Endothelial cell of umbilical vein (primary cell): ENCODE measurements at regions not wholly inside any gene's neighbourhood (a gene's known extent, or its start where the extent isn't known, plus 50 kb on each side); places are given as distances from the start of the nearest gene placed in this dataset.
A peak's percentile ranks its signal among the peaks of the same experiment; 100 is the strongest.

Experiments used
- BruUV-seq: library from RNA; stranded (reverse); fragments of 400-500 nt; replicated peaks from 2 replicates; lab custom pipeline; 2021; lab: Mats Ljungman, UMichigan
- CTCF ChIA-PET: fragments of 300-600, 350-600 bp; sonication (Branson Sonifier 250); formaldehyde crosslinking; loops from one replicate; lab custom pipeline; 2021; ENCODE audit warnings: antibody characterized with exemption, inconsistent platforms; lab: Charles Lee
- POLR2A ChIA-PET: fragments of 300-600, 350-600 bp; sonication (Branson Sonifier 250); formaldehyde crosslinking; loops from one replicate; lab custom pipeline; 2021; ENCODE audit warnings: antibody characterized with exemption, inconsistent platforms; lab: Charles Lee
- DNase-seq: peaks from one replicate; pipeline ENCODE4 v3.0.0-alpha.2; 2011; ENCODE audit warnings: low read depth, low spot score
- FAIRE-seq: peaks from 2 replicates; lab custom pipeline; 2011; peaks lifted over from hg19 to GRCh38; lab: Jason Lieb, UNC
- H2AFZ ChIP-seq: 2 replicates; pipeline ENCODE4 v1.6.0; 2012; ENCODE audit warnings: low read depth, low read length, control low read depth, inconsistent platforms
- H3K27ac ChIP-seq: 2 replicates; pipeline ENCODE4 v1.5.1; 2011; ENCODE audit warnings: low read depth, mild to moderate bottlenecking, control low read depth, low read length, moderate library complexity; ENCODE audit not compliant: insufficient read depth
- H3K27me3 ChIP-seq, 2 experiments: 2 replicates each; pipeline versions ENCODE4 v1.6.0 to v1.6.1; 2011; ENCODE audit warnings: low read length in 2 of 2, mixed read lengths in 1 of 2; ENCODE audit not compliant: control insufficient read depth in 2 of 2, insufficient read depth in 2 of 2
- H3K36me3 ChIP-seq, 2 experiments: 2 replicates in 1 of 2; 3 replicates in 1 of 2; pipeline ENCODE4 v1.5.1; 2011; ENCODE audit warnings: low read length in 2 of 2, mild to moderate bottlenecking in 1 of 2, moderate library complexity in 1 of 2; ENCODE audit not compliant: control insufficient read depth in 2 of 2, insufficient read depth in 2 of 2; ENCODE audit errors: extremely low read depth in 1 of 2
- H3K4me1 ChIP-seq: 3 replicates; pipeline ENCODE4 v1.5.1; 2011; ENCODE audit warnings: mild to moderate bottlenecking, low read length; ENCODE audit not compliant: control insufficient read depth, insufficient read depth; ENCODE audit errors: extremely low read depth
- H3K4me2 ChIP-seq: 2 replicates; pipeline ENCODE4 v1.6.1; 2011; ENCODE audit warnings: low read length, control low read depth, mixed read lengths; ENCODE audit not compliant: insufficient read depth
- H3K4me3 ChIP-seq, 3 experiments: fragments of 200-600 bp in 1 of 3; sonication (generic), shearing (Covaris generic) in 1 of 3; replicated peaks in 1 of 3; 2 replicates each; pipeline ENCODE4 v1.5.1; 2011 to 2016; ENCODE audit warnings: control low read depth in 3 of 3, low read length in 3 of 3, mild to moderate bottlenecking in 2 of 3, inconsistent platforms in 1 of 3, low read depth in 1 of 3, moderate library complexity in 1 of 3; ENCODE audit not compliant: insufficient read depth in 1 of 3
- H3K79me2 ChIP-seq: 2 replicates; pipeline ENCODE4 v1.6.0; 2012; ENCODE audit warnings: low read length, inconsistent platforms; ENCODE audit not compliant: control insufficient read depth, insufficient read depth
- H3K9ac ChIP-seq: replicated peaks from 2 replicates; pipeline ENCODE3; 2011; ENCODE audit warnings: low read length, control low read depth; ENCODE audit not compliant: insufficient read depth; ENCODE audit errors: extremely low read depth
- H3K9me1 ChIP-seq: replicated peaks from 3 replicates; pipeline ENCODE4 v1.6.0; 2011; ENCODE audit warnings: mild to moderate bottlenecking, low read length; ENCODE audit not compliant: control insufficient read depth, insufficient read depth; ENCODE audit errors: extremely low read depth
- H3K9me3 ChIP-seq: replicated peaks from 2 replicates; pipeline ENCODE4 v1.5.1; 2012; ENCODE audit warnings: low read length, inconsistent platforms; ENCODE audit not compliant: control insufficient read depth, insufficient read depth
- H4K20me1 ChIP-seq: replicated peaks from 2 replicates; pipeline ENCODE3; 2011; ENCODE audit warnings: mild to moderate bottlenecking, low read length; ENCODE audit not compliant: control insufficient read depth, insufficient read depth; ENCODE audit errors: extremely low read depth
- CTCF ChIP-seq, 2 donors: IDR thresholded peaks; 1 replicate in 1 of 2; 2 replicates in 1 of 2; pipeline ENCODE4 v1.5.1; 2011; ENCODE audit warnings: low read length in 2 of 2, mild to moderate bottlenecking in 2 of 2, moderate library complexity in 2 of 2, control low read depth in 1 of 2, inconsistent platforms in 1 of 2, low read depth in 1 of 2; ENCODE audit not compliant: insufficient read depth in 1 of 2; ENCODE audit errors: extremely low read depth in 1 of 2
- EZH2 ChIP-seq: IDR thresholded peaks from 2 replicates; pipeline ENCODE4 v1.6.1; 2012; ENCODE audit warnings: borderline replicate concordance, low read depth, mild to moderate bottlenecking, moderate library complexity, low read length, inconsistent platforms; ENCODE audit not compliant: severe bottlenecking
- FOS ChIP-seq: IDR thresholded peaks from 2 replicates; pipeline ENCODE4 v1.6.1; 2011; ENCODE audit warnings: mild to moderate bottlenecking, low read length, moderate library complexity, borderline replicate concordance; ENCODE audit not compliant: insufficient read depth
- GATA2 ChIP-seq: IDR thresholded peaks from 2 replicates; pipeline ENCODE4 v1.7.0; 2011; ENCODE audit warnings: low read depth, mild to moderate bottlenecking, moderate library complexity, mixed read lengths, low read length; ENCODE audit not compliant: insufficient read length, insufficient read depth
- JUN ChIP-seq: IDR thresholded peaks from 2 replicates; pipeline ENCODE4 v1.6.1; 2011; ENCODE audit warnings: borderline replicate concordance, low read depth; ENCODE audit not compliant: insufficient read length, insufficient read depth
- MAX ChIP-seq: IDR thresholded peaks from 2 replicates; pipeline ENCODE4 v1.6.1; 2011; ENCODE audit not compliant: insufficient read depth, insufficient read length
- MYC ChIP-seq: IDR thresholded peaks from one replicate; pipeline ENCODE4 v1.6.1; 2011; ENCODE audit warnings: mild to moderate bottlenecking, low read depth, low read length
- POLR2A ChIP-seq: IDR thresholded peaks from 2 replicates; pipeline ENCODE4 v1.6.1; 2012; ENCODE audit warnings: low read depth, mild to moderate bottlenecking, control low read depth, low read length
- POLR2AphosphoS5 ChIP-seq: IDR thresholded peaks from 2 replicates; pipeline ENCODE4 v1.6.1; 2012; ENCODE audit warnings: low read depth, mild to moderate bottlenecking, control low read depth, low read length, moderate library complexity; ENCODE audit not compliant: insufficient read depth
- dilution Hi-C: fragments of 300-500 bp; cut with MboI; formaldehyde crosslinking; loops from one replicate; pipeline ENCODE4 v1.15.0; 2019; ENCODE audit warnings: low sequenced_read_pairs; ENCODE audit not compliant: extremely low pct_ligation_motif_present
- intact Hi-C: fragments of 100-400 bp; cut with micrococcal nuclease; formaldehyde crosslinking; loops from one replicate; pipeline ENCODE4 v1.10.0; 2022

DNA sequence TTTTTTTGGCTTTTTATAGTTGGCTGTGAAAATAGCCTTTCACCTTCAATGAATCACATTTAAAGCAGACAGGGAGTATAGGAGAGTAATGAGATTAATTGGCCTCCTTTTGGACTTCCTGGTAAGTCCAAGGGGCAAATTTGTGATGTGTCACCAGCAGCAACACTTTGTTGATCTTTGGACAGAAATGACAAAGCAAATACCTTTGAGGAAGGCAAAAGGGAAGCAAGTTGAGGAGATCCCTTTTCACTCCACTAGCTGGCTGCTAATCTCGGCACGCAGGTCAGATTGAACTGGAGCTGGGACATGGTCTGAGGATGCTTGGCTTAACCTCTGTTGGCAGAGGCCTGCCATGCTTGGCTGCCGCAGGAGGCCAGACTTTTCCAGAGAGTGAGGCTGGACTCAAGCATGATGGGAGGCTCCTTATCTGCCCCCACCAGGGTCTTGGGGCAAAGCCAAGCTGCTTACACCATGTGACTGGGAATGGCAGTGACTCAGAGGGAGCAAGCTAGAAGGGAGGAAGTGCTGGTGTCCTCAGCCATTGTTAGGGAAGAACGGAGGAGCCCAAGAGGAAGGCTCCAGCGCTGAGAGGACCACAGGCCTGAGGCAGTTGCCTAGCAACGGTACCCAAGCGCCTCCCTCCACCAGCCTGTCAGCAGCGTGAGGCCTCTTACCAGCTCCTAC lies 174.5 kb upstream of the MAP1B start:
- H3K4me2 ChIP-seq, result peak overlapping the region; percentile 16
- H3K79me2 ChIP-seq, result no peaks in the 10 kb centered on the region
- no TSS peak for BruUV-seq
- no peaks in the 10 kb centered on the region for H3K36me3 ChIP-seq
- FAIRE-seq (peak; percentile 99), DNase-seq (peak; percentile 92)
- no peaks in the 10 kb centered on the region for H4K20me1 ChIP-seq
- H3K9me3 ChIP-seq, result no peaks in the 10 kb centered on the region
- dilution Hi-C loops, result no loop called here
- H2AFZ ChIP-seq, result peak overlapping the region; percentile 5
- H3K9ac ChIP-seq, result no peak overlapping the region
- H3K27ac ChIP-seq, result peak overlapping the region; percentile 88
- peaks cover 22% of the 10 kb centered on the region for H3K4me1 ChIP-seq
- peaks cover 4% of the 10 kb centered on the region for H3K9me1 ChIP-seq
- CTCF ChIA-PET, result interaction anchor here (0.7 to 2.3 kb wide), 6 partner anchors 10 to 376 kb away, joined by 3 to 14 read pairs (median 5); no protein-coding TSS in a partner anchor
- peak; percentile 74 for TF ChIP-seq GATA2
- no peak for TF ChIP-seq MYC
- peak; percentile 59 for TF ChIP-seq MAX
- TF ChIP-seq POLR2AphosphoS5, result no peak
- peak; percentile 79 for TF ChIP-seq FOS
- no peak for TF ChIP-seq JUN
- TF ChIP-seq POLR2A, result no peak
- TF ChIP-seq EZH2, result no peak
- TF ChIP-seq CTCF (IDR thresholded peaks at IDR 0.05; ENCODE audit: extremely low read depth in 1 of 2, insufficient read depth in 1 of 2, low read depth in 1 of 2, low read length in 2 of 2), result peak in 1 of 2 donors; percentile 2
- intact Hi-C loops, result loop anchor here (1.0 to 2.0 kb wide), 3 partner anchors 7 to 376 kb away; no protein-coding TSS in a partner anchor
- H3K27me3 ChIP-seq, result peaks cover 4 to 7% of the 10 kb centered on the region in 2 experiments
- H3K4me3 ChIP-seq, result no peak overlapping the region
- POLR2A ChIA-PET, result no interaction called here
